Suppressor macrophage treated with lipopolysaccharide for 4 hours (primary cell): ENCODE measurements at regions not wholly inside any gene's neighbourhood (a gene's known extent, or its start where the extent isn't known, plus 50 kb on each side); places are given as distances from the start of the nearest gene placed in this dataset.

Experiments
- DNase-seq: peaks from one replicate; pipeline ENCODE4 v3.0.0-alpha.2; 2020

- DNase-seq, result no peak
These were observed 1917.6 kb upstream of the WWC1 start for GRCh38 chr5:166373817-166374216.

GRCh38 chr5:166377756-166378155 lies 1913.7 kb upstream of the WWC1 start:
- DNase-seq, result no peak

GRCh38 chr5:166379517-166379916 lies 1911.9 kb upstream of the WWC1 start:
- DNase-seq, result no peak

- no peak for DNase-seq
These were observed 1909.4 kb upstream of the WWC1 start for GRCh38 chr5:166382031-166382430.

GRCh38 chr5:166398131-166398530 lies 1893.3 kb upstream of the WWC1 start:
- DNase-seq, result no peak

- no peak for DNase-seq
These were observed 1891.7 kb upstream of the WWC1 start for GRCh38 chr5:166399781-166400180.

- DNase-seq, result no peak
These were observed 1890.1 kb upstream of the WWC1 start for GRCh38 chr5:166401391-166401790.

- DNase-seq, result no peak
These were observed 1879.3 kb upstream of the WWC1 start for GRCh38 chr5:166412191-166412590.

GRCh38 chr5:166427211-166427610 lies 1864.2 kb upstream of the WWC1 start:
- DNase-seq, result no peak

- no peak for DNase-seq
These were observed 1863.1 kb upstream of the WWC1 start for GRCh38 chr5:166428264-166428803.

GRCh38 chr5:166430491-166431319 lies 1860.7 kb upstream of the WWC1 start:
- DNase-seq, result no peak

- no peak for DNase-seq
These were observed 1860.0 kb upstream of the WWC1 start for GRCh38 chr5:166431456-166431855.

GRCh38 chr5:166433679-166434078 lies 1857.8 kb upstream of the WWC1 start:
- DNase-seq, result no peak

GRCh38 chr5:166436872-166437271 lies 1854.6 kb upstream of the WWC1 start:
- no peak for DNase-seq

- no peak for DNase-seq
These were observed 1805.1 kb upstream of the WWC1 start for GRCh38 chr5:166486348-166486747.

GRCh38 chr5:166488560-166488959 lies 1802.9 kb upstream of the WWC1 start:
- no peak for DNase-seq

GRCh38 chr5:166493040-166493439 lies 1798.4 kb upstream of the WWC1 start:
- DNase-seq, result no peak

GRCh38 chr5:166493612-166494011 lies 1797.8 kb upstream of the WWC1 start:
- no peak for DNase-seq

- no peak for DNase-seq
These were observed 1793.8 kb upstream of the WWC1 start for GRCh38 chr5:166497496-166498104.

GRCh38 chr5:166499447-166500240 lies 1791.8 kb upstream of the WWC1 start:
- DNase-seq, result no peak

- DNase-seq, result no peak
These were observed 1787.9 kb upstream of the WWC1 start for GRCh38 chr5:166503506-166503905.

- DNase-seq, result no peak
These were observed 1786.4 kb upstream of the WWC1 start for GRCh38 chr5:166505067-166505466.

- no peak for DNase-seq
These were observed 1785.9 kb upstream of the WWC1 start for GRCh38 chr5:166505544-166505943.
